Gastroesophageal sphincter (tissue), 4 donors: ENCODE measurements at regions not wholly inside any gene's neighbourhood (a gene's known extent, or its start where the extent isn't known, plus 50 kb on each side); places are given as distances from the start of the nearest gene placed in this dataset.

ENCODE experiments used
- ATAC-seq: fragments of 150-250 bp; one replicate; pipeline ENCODE4 v1.9.1; 2016; ENCODE audit warnings: mild to moderate bottlenecking, moderate library complexity
- H3K27ac ChIP-seq, 4 donors: fragments of 200-600 bp; sonication (generic) in 3 of 4; 1 replicate in 3 of 4; 2 replicates in 1 of 4; pipeline ENCODE4 v1.5.1; 2016 to 2019
- H3K27me3 ChIP-seq: fragments of 200-600 bp; sonication (generic); one replicate; pipeline ENCODE4 v1.5.1; 2019
- H3K36me3 ChIP-seq, 2 donors: fragments of 200-600 bp; sonication (generic); one replicate each; pipeline ENCODE4 v1.5.1; 2019; ENCODE audit warnings: control low read depth in 1 of 2
- H3K4me1 ChIP-seq, 3 donors: fragments of 200-600 bp; sonication (generic); 1 replicate in 2 of 3; 2 replicates in 1 of 3; pipeline ENCODE4 v1.5.1; 2016 to 2019; ENCODE audit warnings: control low read depth in 2 of 3
- H3K4me3 ChIP-seq, 2 donors: fragments of 200-600 bp; sonication (generic); one replicate each; pipeline ENCODE4 v1.5.1; 2019; ENCODE audit warnings: mild to moderate bottlenecking in 1 of 2, moderate library complexity in 1 of 2
- H3K9me3 ChIP-seq, 3 donors: fragments of 200-600 bp; sonication (generic); one replicate each; pipeline ENCODE4 v1.5.1; 2017 to 2019; ENCODE audit warnings: control low read depth in 2 of 3
- CTCF ChIP-seq, 4 experiments: fragments of 200-600 bp in 2 of 4; fragments of 450-650 bp in 2 of 4; sonication (generic) in 1 of 4; IDR thresholded peaks; one replicate each; pipeline ENCODE4 v1.5.1; 2017 to 2019; ENCODE audit warnings: antibody characterized with exemption in 4 of 4, mild to moderate bottlenecking in 2 of 4, moderate library complexity in 2 of 4
- EP300 ChIP-seq: sonication (generic); formaldehyde crosslinking; IDR thresholded peaks from one replicate; pipeline ENCODE4 v1.6.1; 2017; ENCODE audit warnings: antibody characterized with exemption, mild to moderate bottlenecking
- POLR2A ChIP-seq, 2 donors: fragments of 450-650 bp; IDR thresholded peaks; one replicate each; pipeline ENCODE4 v1.6.1; 2017; ENCODE audit warnings: antibody characterized with exemption in 2 of 2, mild to moderate bottlenecking in 2 of 2, moderate library complexity in 1 of 2
- POLR2AphosphoS5 ChIP-seq: sonication (generic); formaldehyde crosslinking; IDR thresholded peaks from one replicate; pipeline ENCODE4 v1.6.1; 2017; ENCODE audit warnings: antibody characterized with exemption
- WGBS, 2 donors: methylation state at CpG; one replicate each; pipeline ENCODE4 v1.1.5; 2018; ENCODE audit warnings: low coverage in 1 of 2; 5-methylcytosine and 5-hydroxymethylcytosine counted together

- Histone ChIP-seq H3K36me3 (no peaks in the 10 kb centered on the region), H3K27ac (no peak overlapping the region), H3K4me3 (no peak overlapping the region), H3K4me1 (no peaks in the 10 kb centered on the region), H3K27me3 (peaks cover 26% of the 10 kb centered on the region), H3K9me3 (no peaks in the 10 kb centered on the region)
- TF ChIP-seq POLR2AphosphoS5 (no peak), CTCF (IDR thresholded peaks at IDR 0.05) (no peak), EP300 (no peak), POLR2A (IDR thresholded peaks at IDR 0.05) (no peak)
- ATAC-seq, result no peak
- WGBS, 2 donors, result 61 to 66% methylated on average over 4 of the region's 4 CpGs
Measured at GRCh38 chr11:32316858-32317642, 118.3 kb downstream of the WT1 start.

- ATAC-seq, result no peak
- no peak overlapping the region for H3K27ac ChIP-seq
- no peaks in the 10 kb centered on the region for H3K36me3 ChIP-seq
- TF ChIP-seq EP300 (no peak), POLR2A (IDR thresholded peaks at IDR 0.05) (no peak), POLR2AphosphoS5 (no peak), CTCF (IDR thresholded peaks at IDR 0.05) (no peak)
- peaks cover 32% of the 10 kb centered on the region for H3K27me3 ChIP-seq
- H3K4me1 ChIP-seq, result no peaks in the 10 kb centered on the region
- no peak overlapping the region for H3K4me3 ChIP-seq
- WGBS, 2 donors, result 80 to 91% methylated on average over 1 of the region's 1 CpG
- H3K9me3 ChIP-seq, result no peaks in the 10 kb centered on the region
Measured at GRCh38 chr11:32317643-32318042, 117.7 kb downstream of the WT1 start.

- 80 to 86% methylated on average over 2 to 3 of the region's 5 CpGs for WGBS, 2 donors
Measured at GRCh38 chr11:32318071-32319055, 117.0 kb downstream of the WT1 start.

GRCh38 chr11:32323814-32324130, 111.6 kb downstream of the WT1 start:
- Histone ChIP-seq H3K36me3 (no peaks in the 10 kb centered on the region), H3K9me3 (no peaks in the 10 kb centered on the region), H3K4me1 (no peaks in the 10 kb centered on the region), H3K27ac (no peak overlapping the region), H3K27me3 (peaks cover 32% of the 10 kb centered on the region), H3K4me3 (no peak overlapping the region)
- TF ChIP-seq CTCF (IDR thresholded peaks at IDR 0.05) (no peak), POLR2A (IDR thresholded peaks at IDR 0.05) (no peak), EP300 (no peak), POLR2AphosphoS5 (no peak)
- no peak for ATAC-seq
- 6 to 11% methylated on average over 3 of the region's 3 CpGs for WGBS, 2 donors

More at GRCh38 chr11:32318071-32319055, 117.0 kb downstream of the WT1 start:
- TF ChIP-seq POLR2A (IDR thresholded peaks at IDR 0.05) (no peak), POLR2AphosphoS5 (no peak), EP300 (no peak), CTCF (IDR thresholded peaks at IDR 0.05) (no peak)
- H3K27ac ChIP-seq, result no peak overlapping the region
- H3K36me3 ChIP-seq, result no peaks in the 10 kb centered on the region
- H3K4me1 ChIP-seq, result no peaks in the 10 kb centered on the region
- no peaks in the 10 kb centered on the region for H3K9me3 ChIP-seq
- no peak overlapping the region for H3K4me3 ChIP-seq
- no peak for ATAC-seq
- H3K27me3 ChIP-seq, result peaks cover 31% of the 10 kb centered on the region
